ENCODE measurements at regions not wholly inside any gene's neighbourhood (a gene's known extent, or its start where the extent isn't known, plus 50 kb on each side); places are given as distances from the start of the nearest gene placed in this dataset.
"Not testable (repeated sequence)": the region's sequence is repeated elsewhere in the genome, so short reads cannot be mapped to it uniquely, and the experiment has no call there.

DNA sequence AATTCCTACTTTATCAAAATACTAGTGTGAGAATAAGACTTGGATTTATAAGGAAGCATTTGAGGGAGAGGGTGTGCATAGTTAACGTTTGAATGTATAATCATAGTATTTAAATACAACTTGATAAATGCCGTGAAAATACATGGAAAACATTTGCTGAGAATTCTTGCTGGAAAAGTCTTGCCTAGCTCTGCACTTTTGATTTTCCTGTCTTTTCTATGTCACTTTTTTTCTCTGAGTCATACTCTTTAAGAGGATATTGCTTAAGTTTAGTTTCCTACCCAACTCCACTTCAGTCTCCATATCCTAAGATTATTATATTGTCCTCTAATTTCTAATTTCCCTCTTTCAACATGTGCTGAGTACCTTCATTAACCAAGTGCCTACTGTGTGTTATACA is 616.6 kb upstream of the SEMA6A start:
- DNase-seq, result no peak

DNA sequence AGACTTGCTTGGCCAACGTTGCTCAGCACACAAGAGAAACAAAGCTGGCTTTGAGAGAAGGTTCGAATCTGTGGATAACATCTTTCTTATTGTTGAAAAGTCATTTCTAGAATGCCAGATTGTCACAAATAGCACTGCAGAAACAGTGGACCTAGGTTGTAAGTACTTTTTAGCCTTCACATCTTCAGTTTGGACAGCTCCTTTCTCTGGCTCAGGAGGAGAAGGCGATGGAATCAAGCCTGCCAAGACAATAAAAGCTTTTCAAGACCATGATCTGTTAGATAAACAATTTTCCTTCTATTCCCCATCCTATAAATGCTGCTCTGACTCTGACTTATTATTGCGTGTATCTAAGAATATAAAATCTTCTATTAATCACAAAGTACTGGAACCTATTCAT is 615.2 kb upstream of the SEMA6A start:
- no peak for DNase-seq

DNA sequence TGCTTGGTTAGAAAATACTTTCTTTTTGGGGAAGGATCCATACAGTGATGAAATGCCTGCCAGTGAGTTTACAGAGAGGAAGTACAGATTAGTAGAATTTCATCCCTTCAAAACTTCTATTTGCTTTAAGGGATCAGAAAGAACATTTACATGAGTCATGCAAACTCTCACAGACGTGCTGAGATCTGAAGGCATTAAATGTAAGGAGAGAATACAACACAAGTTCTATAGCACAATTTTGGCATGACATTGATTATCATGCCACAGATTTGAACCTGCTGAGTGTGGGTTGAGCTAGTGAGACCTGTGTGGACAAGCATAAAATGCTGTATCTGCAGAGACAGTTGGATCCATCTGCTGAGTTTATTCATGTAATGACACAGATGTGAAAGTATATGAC is 613.6 kb upstream of the SEMA6A start:
- no peak for DNase-seq

DNA sequence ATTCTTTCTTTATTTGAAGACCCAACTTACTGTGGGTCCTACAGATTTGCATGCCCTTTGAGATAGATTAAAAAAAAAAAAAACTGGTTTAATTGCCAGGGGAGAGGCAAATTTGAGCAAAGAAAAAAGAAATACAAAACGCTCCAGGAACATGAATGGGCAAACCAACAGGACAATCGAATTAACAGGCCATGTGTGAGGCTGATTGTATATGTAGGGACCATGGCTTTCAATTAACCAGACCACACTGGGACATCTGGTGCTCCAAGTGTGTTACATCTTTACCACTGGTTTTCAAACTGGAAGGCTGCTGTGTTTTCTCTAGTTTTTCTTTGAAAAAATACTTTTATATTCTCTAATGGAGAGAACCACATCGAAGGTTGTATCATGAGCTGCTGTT is 612.1 kb upstream of the SEMA6A start:
- no peak for DNase-seq

DNA sequence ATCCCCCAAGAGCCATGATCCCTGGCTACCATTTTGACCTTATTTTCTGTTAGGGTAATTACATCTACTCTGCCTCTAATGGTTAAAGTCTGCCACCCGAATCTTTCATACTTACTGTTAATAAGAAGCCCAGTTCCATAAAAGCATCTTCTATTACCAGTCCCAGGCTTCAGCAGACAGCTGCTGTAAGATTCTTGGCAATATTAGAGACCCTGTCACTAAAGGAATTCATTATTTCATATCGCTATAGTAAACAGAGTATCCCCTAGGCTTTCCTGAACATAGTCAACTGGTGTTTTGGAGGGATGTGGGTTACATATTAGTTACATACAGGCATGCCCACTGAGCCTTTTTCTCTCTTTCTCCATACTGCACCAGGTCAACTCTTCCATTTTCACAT is 608.7 kb upstream of the SEMA6A start:
- no peak for DNase-seq

DNA sequence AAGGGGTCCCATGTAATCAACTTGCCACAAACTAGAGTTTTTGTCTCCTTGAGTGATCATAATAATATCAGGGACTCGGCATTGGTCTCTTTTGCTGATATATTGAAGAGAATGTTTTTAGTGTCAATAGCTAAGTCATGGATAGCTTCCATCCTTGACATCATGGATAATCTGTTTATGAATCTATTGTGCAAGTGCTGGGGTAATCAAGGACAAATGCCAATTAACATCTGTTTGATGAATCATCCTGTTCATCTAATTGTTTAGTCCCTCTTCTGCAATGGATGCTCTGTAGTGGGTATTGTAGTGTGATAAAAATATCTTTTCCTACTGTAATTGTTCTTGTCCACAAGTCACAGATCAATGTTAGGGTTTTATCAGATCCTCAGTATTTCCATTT is 607.5 kb upstream of the SEMA6A start:
- DNase-seq, result no peak

DNA sequence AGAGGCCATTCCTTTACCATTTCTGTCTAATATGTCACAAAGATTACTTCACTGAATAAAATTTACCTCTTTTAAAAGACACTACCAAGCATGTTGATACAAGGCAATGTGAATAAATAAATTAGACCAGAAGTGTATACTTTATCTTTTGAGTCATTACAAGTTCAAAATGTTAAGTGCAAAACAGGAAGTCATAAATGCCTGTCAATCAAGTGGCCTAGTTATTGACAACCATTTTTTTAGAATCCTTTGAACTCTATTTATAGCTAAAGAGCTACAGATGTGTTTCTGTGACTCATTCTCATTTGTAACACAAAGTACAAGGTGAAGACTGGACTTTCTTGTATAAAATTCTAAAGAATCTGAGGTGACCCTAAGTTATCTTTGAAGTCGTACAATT is 602.7 kb upstream of the SEMA6A start:
- DNase-seq, result no peak

DNA sequence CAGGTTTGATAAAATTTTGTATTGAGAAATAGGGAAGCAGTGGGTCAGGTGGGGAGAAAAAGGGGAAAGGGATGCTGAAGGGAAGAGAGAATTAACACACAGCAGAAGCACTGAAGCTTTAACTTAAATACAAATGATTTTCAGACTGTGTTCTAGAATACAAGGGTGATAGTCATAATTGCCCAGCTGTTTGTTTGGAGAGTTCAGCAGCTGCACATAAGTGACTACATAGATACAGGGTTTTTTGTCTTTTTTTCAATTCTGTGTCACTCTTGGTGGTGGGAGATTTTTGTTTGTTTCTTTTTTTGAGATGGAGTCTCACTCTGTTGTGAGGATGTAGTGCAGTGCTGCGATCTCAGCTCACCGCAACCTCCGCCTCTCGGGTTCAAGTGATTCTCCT is 590.4 kb upstream of the SEMA6A start:
- DNase-seq, result no peak

DNA sequence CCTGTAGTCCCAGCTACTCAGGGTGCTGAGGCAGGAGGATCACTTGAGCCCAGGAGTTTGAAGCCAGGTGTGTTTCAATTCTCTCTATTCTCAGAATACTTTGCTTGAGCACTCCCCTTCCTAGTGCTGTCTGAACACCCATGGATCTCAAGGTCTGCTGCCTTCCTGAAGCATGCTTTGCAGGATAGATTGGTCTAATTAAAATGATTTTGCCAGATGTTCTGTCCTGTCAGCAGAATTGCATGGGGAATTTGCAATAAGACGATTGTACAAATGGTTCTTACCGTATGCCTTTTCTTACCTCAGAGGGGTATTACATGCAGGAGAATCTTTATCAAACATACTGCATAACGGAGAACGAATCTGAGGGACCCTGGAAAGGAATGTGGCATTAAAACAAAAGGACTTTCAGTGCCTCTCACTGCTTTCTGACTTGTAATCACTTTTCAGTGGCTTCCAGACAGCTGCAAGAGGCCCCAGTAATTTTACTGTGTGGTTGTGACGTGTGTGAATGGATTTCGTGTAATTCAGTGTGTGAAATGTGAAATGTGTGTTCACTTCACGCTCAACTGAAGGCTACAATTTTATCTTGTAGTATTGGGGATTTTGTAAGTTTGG is 587.2 kb upstream of the SEMA6A start:
- peak; percentile 69 for DNase-seq

DNA sequence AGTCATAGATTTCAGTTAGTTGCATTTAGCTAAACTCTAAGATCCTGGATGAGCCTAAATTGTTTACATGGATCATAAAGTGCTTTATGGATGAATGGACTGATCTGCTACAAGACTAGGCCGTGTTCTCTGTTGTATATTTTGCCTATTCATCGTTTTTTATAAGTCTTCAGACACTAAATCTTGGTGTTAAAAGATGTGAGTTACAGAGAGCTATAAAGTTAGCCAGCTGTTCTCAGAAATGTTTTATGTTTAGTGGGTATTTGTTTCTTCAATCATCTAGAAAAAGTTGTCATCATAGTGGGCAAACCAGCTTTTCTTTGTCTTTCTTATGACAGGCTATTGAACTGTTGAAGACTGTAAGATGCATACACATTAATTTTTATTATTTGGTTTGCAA is 585.8 kb upstream of the SEMA6A start:
- DNase-seq, result no peak

DNA sequence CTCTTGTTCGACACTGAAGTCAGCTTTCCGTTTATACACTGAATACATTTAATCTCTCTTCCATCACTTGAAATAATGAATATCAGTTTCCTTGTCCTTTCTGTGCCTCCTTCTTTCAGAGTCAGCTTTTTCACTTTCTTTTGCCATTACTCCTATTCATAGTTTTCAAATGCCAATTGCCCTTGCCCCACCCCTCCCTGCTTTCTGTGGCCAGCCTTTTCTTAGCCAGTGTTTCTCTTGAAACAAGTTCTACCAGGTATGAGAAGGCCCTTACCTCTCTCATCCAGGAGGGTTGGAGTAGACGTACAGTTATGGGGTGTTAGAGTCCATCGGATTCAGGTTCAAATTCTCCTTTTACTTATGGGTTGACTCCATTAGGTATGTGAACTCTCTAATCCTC is 574.7 kb upstream of the SEMA6A start:
- no peak for DNase-seq

DNA sequence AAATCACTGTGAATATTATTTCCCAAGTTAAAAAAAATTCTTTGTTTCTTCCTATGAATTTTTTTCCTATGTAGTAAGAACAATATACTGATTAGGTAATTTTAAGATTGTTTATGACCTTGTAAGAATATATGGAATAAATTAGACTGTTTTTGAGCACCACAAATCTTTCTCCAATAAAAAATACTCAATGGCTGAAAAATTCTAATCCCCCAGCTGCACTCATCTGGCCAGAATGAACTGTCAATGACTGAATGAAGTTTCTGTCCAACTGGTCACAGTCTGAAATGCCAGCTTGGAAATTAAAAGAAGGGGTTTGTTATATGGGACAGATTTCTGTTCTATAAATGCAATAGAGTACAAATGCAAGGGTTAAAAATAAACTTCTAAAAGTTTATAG is 569.5 kb upstream of the SEMA6A start:
- no peak for DNase-seq

DNA sequence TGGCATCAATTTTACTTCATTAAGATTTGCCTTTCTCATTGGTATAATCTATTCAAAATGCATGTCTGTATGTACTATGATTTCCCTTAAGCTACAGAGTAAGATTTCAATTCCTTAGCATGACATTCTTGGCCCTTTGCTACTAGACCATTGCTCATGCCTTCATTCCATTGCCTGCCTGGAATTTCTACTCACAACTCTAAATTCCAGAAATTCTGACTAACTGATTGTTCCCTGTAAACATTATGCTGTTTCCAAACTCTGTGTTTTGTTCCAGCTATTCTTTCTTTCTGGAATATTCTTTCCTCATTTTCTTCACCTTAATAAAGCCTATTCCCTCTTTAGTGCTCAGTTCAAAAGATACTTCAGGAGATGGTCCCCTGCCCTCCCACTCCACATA is 568.8 kb upstream of the SEMA6A start:
- DNase-seq, result no peak

DNA sequence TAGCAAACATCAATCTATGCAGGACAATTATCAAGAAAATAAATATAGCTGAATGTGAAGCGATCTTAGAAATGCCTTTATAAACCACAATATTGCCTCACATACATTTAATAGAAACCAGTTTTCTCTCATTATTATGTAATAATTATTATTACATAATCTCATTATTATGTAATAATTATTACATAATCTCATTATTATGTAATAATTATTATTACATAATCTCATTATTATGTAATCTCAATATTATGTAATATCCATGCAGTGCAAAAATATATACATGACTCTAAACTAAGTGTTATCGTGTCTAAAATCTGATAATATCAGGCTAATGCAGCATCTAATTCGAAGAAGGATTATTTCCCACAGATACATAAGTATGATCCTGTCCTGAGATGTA is 563.9 kb upstream of the SEMA6A start:
- DNase-seq, result no peak

DNA sequence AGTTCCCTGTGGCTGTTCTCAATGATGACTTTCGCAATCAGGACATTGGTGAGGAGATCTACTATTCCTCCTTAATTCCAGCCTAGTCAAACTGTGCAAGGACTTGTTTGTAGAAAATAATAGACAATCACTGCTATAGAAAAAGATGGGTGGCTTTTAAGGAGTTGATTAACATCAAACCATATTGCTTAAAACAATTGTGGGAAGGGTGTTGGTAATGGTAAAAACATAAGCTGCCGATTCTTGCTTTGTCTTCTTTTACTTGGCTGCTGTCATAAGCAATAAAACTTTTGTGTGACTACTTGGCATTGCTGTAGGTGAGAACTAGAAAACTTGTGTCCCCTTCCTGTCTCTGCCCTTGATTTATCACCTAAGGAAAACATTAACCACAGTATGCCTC is 561.2 kb upstream of the SEMA6A start:
- DNase-seq, result no peak

DNA sequence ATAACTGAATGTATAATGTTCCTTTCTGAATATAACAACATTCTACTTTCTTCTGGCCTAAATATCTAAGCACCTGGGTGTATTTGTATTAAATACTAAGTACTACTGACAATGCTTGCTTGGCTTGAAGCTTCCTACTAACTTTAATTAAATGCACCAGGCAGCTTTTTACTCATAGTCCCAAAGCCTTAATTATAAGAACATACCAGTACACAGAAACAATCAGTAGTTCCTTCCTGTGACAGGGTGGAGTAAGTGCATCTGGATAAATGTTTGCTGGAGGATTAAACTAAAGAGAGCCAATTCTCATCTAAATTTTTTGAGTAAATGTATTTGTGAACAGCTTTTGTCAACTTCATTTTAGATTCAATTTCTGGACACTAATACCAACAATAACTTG is 558.6 kb upstream of the SEMA6A start:
- no peak for DNase-seq

DNA sequence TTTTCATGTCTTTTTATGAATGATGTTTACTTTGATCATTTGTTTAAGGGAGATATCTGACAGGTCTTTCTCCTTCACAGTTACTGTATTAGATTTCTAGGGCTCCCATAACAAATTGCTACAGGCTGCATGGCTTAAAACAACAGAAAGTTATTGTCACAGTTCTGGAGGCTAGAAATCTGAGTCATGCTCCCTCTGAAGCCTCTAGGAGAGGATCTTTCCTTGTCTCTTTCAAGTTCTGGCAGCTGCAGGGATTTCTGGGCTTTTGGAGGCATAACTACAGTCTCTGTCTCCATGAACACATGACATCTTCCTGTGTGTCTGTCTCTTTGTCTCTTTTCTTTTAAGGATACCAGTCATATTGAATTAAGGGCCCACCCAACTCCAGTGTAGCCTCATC is 557.3 kb upstream of the SEMA6A start:
- DNase-seq, result peak; percentile 14

DNA sequence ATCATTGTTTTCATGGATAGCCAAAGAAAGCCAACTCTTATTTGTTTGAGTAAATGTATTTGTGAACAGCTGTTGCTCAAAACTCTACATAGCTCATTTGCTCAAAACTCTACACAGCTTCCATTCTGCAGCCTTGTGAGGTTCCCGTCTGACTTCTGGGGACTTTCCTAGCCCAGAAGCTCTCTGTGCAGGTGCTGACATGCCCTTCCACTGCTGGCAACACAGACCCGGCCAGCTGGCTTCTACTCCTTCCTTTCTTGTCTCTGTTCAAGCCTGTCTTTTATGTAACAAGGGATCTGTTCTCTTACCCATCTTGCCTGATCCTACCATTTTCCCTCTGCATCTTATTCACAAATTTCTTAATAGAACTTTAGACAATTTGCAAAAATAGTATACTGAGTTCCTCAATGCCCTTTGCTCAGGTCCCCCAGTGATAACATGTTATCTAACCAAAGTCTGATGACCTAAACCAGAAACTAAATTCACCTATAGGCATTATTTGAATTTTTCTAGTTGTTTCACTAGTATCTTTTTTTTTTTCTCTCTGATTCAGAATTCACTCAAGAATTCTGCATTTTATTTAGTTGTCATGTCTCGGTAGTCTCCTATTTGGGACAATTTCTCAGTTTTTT is 556.5 kb upstream of the SEMA6A start:
- DNase-seq, result peak; percentile 57

DNA sequence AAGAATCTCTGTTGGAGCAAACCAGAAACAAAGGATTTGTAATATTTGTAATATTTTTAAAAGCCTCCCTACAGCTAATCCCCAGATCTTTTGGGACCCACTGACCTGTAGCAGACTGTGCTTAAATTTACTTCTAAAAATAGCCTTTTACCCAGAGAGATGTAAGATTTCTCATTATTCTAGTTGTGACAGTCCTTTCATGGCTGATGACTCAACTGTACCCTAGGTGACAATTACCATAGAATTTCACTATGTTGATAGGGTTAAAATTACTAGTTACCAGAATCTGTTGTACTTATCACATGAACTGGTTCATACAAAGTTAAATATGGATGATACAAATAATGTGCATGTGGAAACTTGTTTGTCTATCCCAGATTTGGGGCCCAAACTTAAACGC is 543.9 kb upstream of the SEMA6A start:
- no peak for DNase-seq

DNA sequence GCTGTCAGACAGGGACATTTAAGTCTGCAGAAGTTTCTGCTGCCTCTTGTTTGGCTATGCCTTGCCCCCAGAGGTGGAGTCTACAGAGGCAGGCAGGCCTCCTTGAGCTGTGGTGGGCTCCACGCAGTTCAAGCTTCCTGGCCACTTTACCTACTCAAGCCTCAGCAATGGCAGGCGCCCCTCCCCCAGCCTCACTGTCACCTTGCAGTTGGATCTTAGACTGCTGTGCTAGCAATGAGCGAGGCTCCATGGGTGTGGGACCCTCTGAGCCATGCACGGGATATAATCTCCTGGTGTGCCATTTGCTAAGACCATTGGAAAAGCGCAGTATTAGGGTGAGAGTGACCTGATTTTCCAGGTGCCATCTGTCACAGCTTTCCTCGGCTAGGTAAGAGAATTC is 542.7 kb upstream of the SEMA6A start:
- not testable (repeated sequence) for DNase-seq

DNA sequence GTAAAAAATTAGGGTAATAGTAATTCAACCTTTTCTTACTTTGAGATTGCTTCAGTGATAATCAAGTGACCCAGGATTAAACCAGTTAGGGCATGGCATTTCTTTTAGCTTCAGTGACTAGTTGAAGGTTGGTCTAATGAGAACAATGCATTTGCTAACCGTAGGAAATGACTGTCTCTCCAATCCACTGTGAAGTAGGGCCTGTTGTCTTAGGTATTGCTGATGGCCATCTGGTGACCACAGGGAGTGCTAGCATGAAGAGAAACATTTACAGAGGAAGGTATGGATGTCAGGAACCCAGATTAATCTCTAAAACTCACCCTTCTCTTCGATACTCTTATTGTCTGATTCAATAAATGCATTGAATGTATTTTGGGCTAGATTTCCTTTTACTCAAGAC is 535.9 kb upstream of the SEMA6A start:
- DNase-seq, result no peak

DNA sequence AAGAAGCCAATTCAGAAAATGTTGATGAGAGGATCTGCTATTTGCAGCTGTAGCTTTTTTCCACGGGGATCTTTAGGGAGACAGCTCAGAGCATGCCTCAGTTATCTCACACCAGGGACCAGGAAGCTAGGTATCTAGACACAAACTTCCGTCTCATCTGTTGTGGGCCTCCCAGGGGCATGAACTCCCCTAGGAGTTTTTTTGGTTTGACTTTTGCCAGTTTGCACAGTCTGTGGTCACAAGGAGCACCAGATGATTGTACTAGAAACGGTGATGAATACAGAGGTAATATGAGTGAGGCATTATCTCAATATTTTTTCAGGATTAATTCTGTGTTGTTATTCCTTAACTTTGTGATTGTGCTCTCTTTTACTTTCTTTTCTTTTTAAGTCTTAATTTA is 533.2 kb upstream of the SEMA6A start:
- no peak for DNase-seq

DNA sequence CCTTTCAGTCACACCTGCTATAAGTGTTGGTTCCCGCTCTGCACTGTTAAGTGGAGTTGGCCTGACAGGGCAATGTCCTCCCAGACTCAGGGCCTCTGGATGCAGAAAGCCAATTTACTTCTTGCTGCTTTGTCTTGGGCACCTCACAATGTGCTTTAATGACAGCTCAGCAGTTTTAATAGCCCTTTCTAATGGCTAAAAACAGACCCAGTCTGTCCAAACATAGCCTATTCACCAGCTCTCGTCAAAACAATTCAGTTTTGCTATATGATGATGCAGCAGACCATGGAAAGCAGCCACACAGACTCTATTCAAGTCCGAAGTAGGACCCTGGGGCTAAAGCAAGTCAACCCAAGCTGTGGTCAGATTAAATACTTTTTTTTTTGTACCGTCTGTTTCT is 529.1 kb upstream of the SEMA6A start:
- peak; percentile 86 for DNase-seq

DNA sequence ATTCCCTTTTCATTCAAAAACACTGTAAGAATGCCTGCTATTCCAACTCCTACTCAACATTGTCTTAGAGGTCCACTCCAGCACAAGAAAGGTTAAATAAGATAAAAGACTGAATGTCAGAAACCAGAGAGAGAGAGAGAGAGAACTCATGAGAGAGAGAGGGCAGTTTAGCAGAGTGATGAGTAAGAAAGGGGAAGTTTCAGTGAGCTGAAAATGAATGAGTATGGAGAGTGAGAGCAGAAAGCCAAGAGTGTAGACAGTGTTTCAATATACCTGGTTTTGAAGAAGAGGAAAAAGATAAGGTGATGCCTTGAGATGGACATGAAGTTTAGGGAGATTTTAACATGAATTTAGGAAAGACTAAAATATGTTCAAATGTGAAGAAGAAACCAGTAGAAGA is 528.0 kb upstream of the SEMA6A start:
- no peak for DNase-seq

DNA sequence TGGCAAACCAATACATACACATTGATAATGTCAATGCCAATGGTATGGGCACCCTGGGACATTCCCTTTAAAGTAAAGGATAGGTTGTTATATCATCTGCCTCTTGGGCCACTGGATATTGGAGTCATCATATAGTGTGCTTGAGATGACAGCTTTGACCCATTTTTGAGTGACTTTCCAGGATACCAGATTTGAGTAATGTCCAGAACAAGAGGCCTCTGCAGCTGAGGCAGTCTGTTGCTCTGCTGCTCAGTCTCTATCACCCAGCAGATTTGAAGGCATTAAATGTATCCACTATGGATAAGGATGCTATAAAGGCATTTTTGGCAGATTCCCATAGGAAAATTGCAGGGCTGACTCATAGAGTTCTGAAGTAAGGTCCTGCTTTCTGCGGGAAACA is 525.6 kb upstream of the SEMA6A start:
- DNase-seq, result no peak

Measured in eye (tissue), 1 donor.